ENCODE measurements at regions not wholly inside any gene's neighbourhood (a gene's known extent, or its start where the extent isn't known, plus 50 kb on each side); places are given as distances from the start of the nearest gene placed in this dataset.

- POLR2A ChIA-PET = no interaction called here
- CTCF ChIA-PET = no interaction called here
Measured at GRCh38 chr2:122651236-122651635, 895.8 kb downstream of the TSN start.

- ChIA-PET POLR2A (no interaction called here), CTCF (no interaction called here)
Measured at GRCh38 chr2:122651780-122652179, 896.3 kb downstream of the TSN start.

GRCh38 chr2:122652670-122653069 is 897.2 kb downstream of the TSN start:
- POLR2A ChIA-PET = no interaction called here
- CTCF ChIA-PET = no interaction called here

GRCh38 chr2:122656403-122656802 is 901.0 kb downstream of the TSN start:
- ChIA-PET POLR2A (no interaction called here), CTCF (no interaction called here)

GRCh38 chr2:122660786-122661634 is 905.6 kb downstream of the TSN start:
- CTCF ChIA-PET = no interaction called here
- POLR2A ChIA-PET = no interaction called here

- CTCF ChIA-PET = no interaction called here
- POLR2A ChIA-PET = no interaction called here
Measured at GRCh38 chr2:122663620-122664019, 908.2 kb downstream of the TSN start.

- POLR2A ChIA-PET = no interaction called here
- CTCF ChIA-PET = no interaction called here
Measured at GRCh38 chr2:122669627-122670026, 914.2 kb downstream of the TSN start.

GRCh38 chr2:122670897-122671296 is 915.4 kb downstream of the TSN start:
- POLR2A ChIA-PET = no interaction called here
- CTCF ChIA-PET = no interaction called here

- ChIA-PET POLR2A (no interaction called here), CTCF (no interaction called here)
Measured at GRCh38 chr2:122680662-122681061, 925.2 kb downstream of the TSN start.

- POLR2A ChIA-PET = no interaction called here
- CTCF ChIA-PET = no interaction called here
Measured at GRCh38 chr2:122681626-122682025, 926.2 kb downstream of the TSN start.

- CTCF ChIA-PET = no interaction called here
- POLR2A ChIA-PET = no interaction called here
Measured at GRCh38 chr2:122682356-122682755, 926.9 kb downstream of the TSN start.

GRCh38 chr2:122683018-122683417 is 927.6 kb downstream of the TSN start:
- POLR2A ChIA-PET = no interaction called here
- CTCF ChIA-PET = no interaction called here

GRCh38 chr2:122692400-122693083 is 937.1 kb downstream of the TSN start:
- ChIA-PET POLR2A (no interaction called here), CTCF (no interaction called here)

- CTCF ChIA-PET = no interaction called here
- POLR2A ChIA-PET = no interaction called here
Measured at GRCh38 chr2:122697415-122697814, 942.0 kb downstream of the TSN start.

GRCh38 chr2:122703676-122704075 is 948.2 kb downstream of the TSN start:
- POLR2A ChIA-PET = no interaction called here
- CTCF ChIA-PET = no interaction called here

- ChIA-PET POLR2A (no interaction called here), CTCF (no interaction called here)
Measured at GRCh38 chr2:122704109-122704563, 948.7 kb downstream of the TSN start.

GRCh38 chr2:122705746-122706145 is 950.3 kb downstream of the TSN start:
- CTCF ChIA-PET = no interaction called here
- POLR2A ChIA-PET = no interaction called here

GRCh38 chr2:122706757-122707223 is 951.3 kb downstream of the TSN start:
- ChIA-PET CTCF (no interaction called here), POLR2A (no interaction called here)

- POLR2A ChIA-PET = no interaction called here
Measured at GRCh38 chr2:122707224-122707824, 951.9 kb downstream of the TSN start.

GRCh38 chr2:122710049-122710448 is 954.6 kb downstream of the TSN start:
- ChIA-PET POLR2A (no interaction called here), CTCF (no interaction called here)

More at GRCh38 chr2:122707224-122707824, 951.9 kb downstream of the TSN start:
- CTCF ChIA-PET = no interaction called here

- ChIA-PET POLR2A (no interaction called here), CTCF (no interaction called here)
Measured at GRCh38 chr2:122713800-122714199, 958.3 kb downstream of the TSN start.

All from activated CD8-positive, alpha-beta memory T cell treated with anti-CD3 and anti-CD28 coated beads for 36 hours (primary cell).